Smooth muscle cell (in vitro differentiated cells): ENCODE measurements at regions not wholly inside any gene's neighbourhood (a gene's known extent, or its start where the extent isn't known, plus 50 kb on each side); places are given as distances from the start of the nearest gene placed in this dataset.

ENCODE experiments used
- DNase-seq: peaks from one replicate; lab custom pipeline; 2025; ENCODE audit not compliant: unreplicated experiment; lab: John Stamatoyannopoulos, UW
- H2AFZ ChIP-seq: fragments of 200-600 bp; sonication (generic); 2 replicates; pipeline ENCODE4 v1.6.0; 2016; ENCODE audit warnings: antibody characterized with exemption, low read depth, mild to moderate bottlenecking
- H3F3A ChIP-seq: fragments of 200-600 bp; sonication (generic); 2 replicates; pipeline ENCODE4 v1.6.0; 2017; ENCODE audit warnings: antibody characterized with exemption, low read depth
- H3K27ac ChIP-seq: fragments of 200-600 bp; sonication (generic); 2 replicates; pipeline ENCODE4 v1.5.1; 2016; ENCODE audit warnings: low read depth, mild to moderate bottlenecking
- H3K27me3 ChIP-seq: fragments of 200-600 bp; sonication (generic); 2 replicates; pipeline ENCODE4 v1.6.1; 2016; ENCODE audit warnings: low read depth, mild to moderate bottlenecking
- H3K36me3 ChIP-seq: fragments of 200-600 bp; sonication (generic); 2 replicates; pipeline ENCODE4 v1.5.1; 2016; ENCODE audit warnings: low read depth
- H3K4me1 ChIP-seq: fragments of 200-600 bp; sonication (generic); 2 replicates; pipeline ENCODE4 v1.5.1; 2016; ENCODE audit warnings: low read depth
- H3K4me2 ChIP-seq: fragments of 200-600 bp; sonication (generic); 2 replicates; pipeline ENCODE4 v1.6.0; 2016; ENCODE audit warnings: mild to moderate bottlenecking
- H3K4me3 ChIP-seq: fragments of 200-600 bp; sonication (generic); 2 replicates; pipeline ENCODE4 v1.5.1; 2016; ENCODE audit warnings: mild to moderate bottlenecking
- H3K79me2 ChIP-seq: fragments of 200-600 bp; sonication (generic); 2 replicates; pipeline ENCODE4 v1.6.0; 2016; ENCODE audit warnings: low read depth, mild to moderate bottlenecking
- H3K9ac ChIP-seq: fragments of 200-600 bp; sonication (generic); 2 replicates; pipeline ENCODE4 v1.6.0; 2016; ENCODE audit warnings: low read depth
- H3K9me3 ChIP-seq: fragments of 200-600 bp; sonication (generic); replicated peaks from 2 replicates; pipeline ENCODE4 v1.5.1; 2016; ENCODE audit warnings: low read depth
- H4K20me1 ChIP-seq: fragments of 200-600 bp; sonication (generic); 2 replicates; pipeline ENCODE4 v1.6.0; 2016; ENCODE audit warnings: low read depth
- CTCF ChIP-seq: fragments of 200-600 bp; sonication (generic); IDR thresholded peaks from 2 replicates; pipeline ENCODE4 v1.5.1; 2017; ENCODE audit warnings: borderline replicate concordance, mild to moderate bottlenecking, antibody characterized with exemption; ENCODE audit not compliant: insufficient read depth, poor library complexity, severe bottlenecking
- WGBS: methylation state at CpG from one replicate; pipeline ENCODE4 v1.1.7; 2016; ENCODE audit warnings: low lambda C conversion rate; 5-methylcytosine and 5-hydroxymethylcytosine counted together

DNA sequence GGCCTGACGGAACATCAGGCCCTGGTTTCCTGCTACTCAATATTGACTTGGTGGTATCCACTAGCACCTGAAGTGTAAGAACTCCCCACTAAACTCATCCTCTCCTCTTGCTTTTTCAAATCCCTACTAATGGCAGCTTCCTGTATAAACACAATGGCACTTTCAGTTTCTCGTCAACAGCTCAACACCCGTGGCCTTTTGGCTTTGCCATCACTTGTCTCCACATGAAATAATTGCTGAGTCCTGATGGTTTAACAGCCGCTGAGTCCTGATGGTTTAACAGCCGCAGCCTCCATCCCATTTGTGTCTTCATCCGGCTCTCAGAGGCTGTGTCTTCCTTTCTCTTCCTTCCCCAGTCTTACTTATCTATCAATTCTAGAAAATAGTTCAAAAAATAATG is 261.4 kb upstream of the PITRM1 start:
- Histone ChIP-seq H3K4me1 (peaks cover 4% of the 10 kb centered on the region), H3K27me3 (no peaks in the 10 kb centered on the region), H4K20me1 (no peaks in the 10 kb centered on the region), H3K9me3 (no peaks in the 10 kb centered on the region), H3K79me2 (no peaks in the 10 kb centered on the region), H2AFZ (no peak overlapping the region), H3K27ac (no peak overlapping the region), H3K4me2 (no peak overlapping the region), H3K4me3 (no peak overlapping the region), H3K9ac (no peak overlapping the region), H3K36me3 (no peaks in the 10 kb centered on the region), H3F3A (no peaks in the 10 kb centered on the region)
- no peak for DNase-seq
- no peak for TF ChIP-seq CTCF
- WGBS: 81% methylated on average over 6 of the region's 6 CpGs

DNA sequence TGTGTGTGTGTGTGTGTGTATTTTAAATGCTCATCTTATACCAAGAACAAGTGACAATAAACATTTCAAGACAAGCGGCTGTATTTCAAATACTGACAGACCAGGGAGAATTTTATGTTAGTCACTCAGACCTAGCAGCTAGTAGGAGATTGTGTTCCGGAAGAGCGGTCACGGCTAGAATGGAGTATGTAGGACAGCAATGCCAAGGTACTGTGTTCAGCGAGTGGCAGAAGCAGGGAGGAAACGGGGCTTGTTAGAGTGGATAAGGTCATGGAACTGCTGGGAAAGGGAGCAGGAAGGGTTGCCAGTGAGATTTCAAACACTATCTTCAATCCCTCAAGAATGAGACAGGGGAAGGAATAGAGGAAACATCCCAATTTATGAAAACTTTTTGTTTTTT is 260.5 kb upstream of the PITRM1 start:
- Histone ChIP-seq H3K9ac (no peak overlapping the region), H3K27me3 (no peaks in the 10 kb centered on the region), H3F3A (no peaks in the 10 kb centered on the region), H3K4me3 (no peak overlapping the region), H3K4me1 (peaks cover 4% of the 10 kb centered on the region), H3K79me2 (no peaks in the 10 kb centered on the region), H3K9me3 (no peaks in the 10 kb centered on the region), H3K36me3 (no peaks in the 10 kb centered on the region), H4K20me1 (no peaks in the 10 kb centered on the region), H3K4me2 (no peak overlapping the region), H3K27ac (no peak overlapping the region), H2AFZ (no peak overlapping the region)
- TF ChIP-seq CTCF: no peak
- no peak for DNase-seq
- 92% methylated on average over 6 of the region's 6 CpGs for WGBS

- Histone ChIP-seq H4K20me1 (no peaks in the 10 kb centered on the region), H3K79me2 (no peaks in the 10 kb centered on the region), H3K27me3 (no peaks in the 10 kb centered on the region), H3F3A (no peaks in the 10 kb centered on the region), H3K9ac (no peak overlapping the region), H3K4me3 (no peak overlapping the region), H3K4me1 (peaks cover 1% of the 10 kb centered on the region), H2AFZ (no peak overlapping the region), H3K9me3 (no peaks in the 10 kb centered on the region), H3K4me2 (no peak overlapping the region), H3K27ac (no peak overlapping the region), H3K36me3 (no peaks in the 10 kb centered on the region)
- 91% methylated on average over 4 of the region's 4 CpGs for WGBS
- no peak for DNase-seq
- TF ChIP-seq CTCF: no peak
Measured at GRCh38 chr10:3432081-3432825, 259.7 kb upstream of the PITRM1 start.

DNA sequence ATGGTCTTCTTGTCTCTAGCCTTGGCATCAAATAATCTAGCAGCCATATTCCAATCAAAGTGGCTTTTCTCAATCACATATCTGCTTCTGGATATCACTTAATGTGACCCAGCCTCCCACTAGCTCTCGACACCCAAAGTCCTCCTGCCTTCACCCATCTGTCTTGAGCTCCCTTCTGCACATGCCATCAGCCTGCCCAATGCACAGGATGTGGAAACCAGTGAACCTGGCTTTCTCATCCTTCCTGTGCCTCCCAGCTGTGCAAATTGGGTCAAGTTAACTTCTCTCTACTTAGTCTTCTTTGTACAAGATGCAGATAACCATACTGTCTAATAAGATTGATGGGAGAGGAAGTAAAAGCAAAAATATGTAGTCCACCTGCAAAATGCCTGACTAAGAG is 257.9 kb upstream of the PITRM1 start:
- Histone ChIP-seq H3K4me1 (no peaks in the 10 kb centered on the region), H2AFZ (no peak overlapping the region), H3K9ac (no peak overlapping the region), H3K27me3 (no peaks in the 10 kb centered on the region), H3K4me3 (no peak overlapping the region), H3K79me2 (no peaks in the 10 kb centered on the region), H3K27ac (no peak overlapping the region), H3K36me3 (no peaks in the 10 kb centered on the region), H4K20me1 (no peaks in the 10 kb centered on the region), H3K4me2 (no peak overlapping the region), H3K9me3 (no peaks in the 10 kb centered on the region), H3F3A (no peaks in the 10 kb centered on the region)
- WGBS: 100% methylated on average over 1 of the region's 1 CpG
- no peak for DNase-seq
- TF ChIP-seq CTCF: no peak
